ENCODE measurements at regions not wholly inside any gene's neighbourhood (a gene's known extent, or its start where the extent isn't known, plus 50 kb on each side); places are given as distances from the start of the nearest gene placed in this dataset.

GRCh38 chr2:238691596-238692491 lies 156.0 kb upstream of the TWIST2 start:
- DNase-seq: no peak

- no peak for DNase-seq
Measured at GRCh38 chr2:238692562-238692961, 155.3 kb upstream of the TWIST2 start.

GRCh38 chr2:238693337-238694093 lies 154.4 kb upstream of the TWIST2 start:
- no peak for DNase-seq

GRCh38 chr2:238694136-238694755 lies 153.6 kb upstream of the TWIST2 start:
- no peak for DNase-seq

GRCh38 chr2:238694922-238695321 lies 153.0 kb upstream of the TWIST2 start:
- no peak for DNase-seq

GRCh38 chr2:238695538-238695937 lies 152.3 kb upstream of the TWIST2 start:
- no peak for DNase-seq

- DNase-seq: no peak
Measured at GRCh38 chr2:238696331-238696730, 151.6 kb upstream of the TWIST2 start.

GRCh38 chr2:238696786-238697185 lies 151.1 kb upstream of the TWIST2 start:
- no peak for DNase-seq

GRCh38 chr2:238697193-238698071 lies 150.5 kb upstream of the TWIST2 start:
- no peak for DNase-seq

GRCh38 chr2:238698072-238698352 lies 149.9 kb upstream of the TWIST2 start:
- no peak for DNase-seq

GRCh38 chr2:238698451-238699306 lies 149.2 kb upstream of the TWIST2 start:
- DNase-seq: no peak

GRCh38 chr2:238699307-238700116 lies 148.4 kb upstream of the TWIST2 start:
- no peak for DNase-seq

GRCh38 chr2:238700117-238700457 lies 147.8 kb upstream of the TWIST2 start:
- no peak for DNase-seq

- no peak for DNase-seq
Measured at GRCh38 chr2:238700506-238701340, 147.2 kb upstream of the TWIST2 start.

- DNase-seq: no peak
Measured at GRCh38 chr2:238701341-238702206, 146.3 kb upstream of the TWIST2 start.

- no peak for DNase-seq
Measured at GRCh38 chr2:238702276-238703052, 145.4 kb upstream of the TWIST2 start.

GRCh38 chr2:238703053-238703415 lies 144.9 kb upstream of the TWIST2 start:
- DNase-seq: no peak

- no peak for DNase-seq
Measured at GRCh38 chr2:238703436-238703835, 144.4 kb upstream of the TWIST2 start.

Data from NCI-H345 (cell line).